SK-MEL-5 (cell line): ENCODE measurements at regions not wholly inside any gene's neighbourhood (a gene's known extent, or its start where the extent isn't known, plus 50 kb on each side); places are given as distances from the start of the nearest gene placed in this dataset.
"Not testable (repeated sequence)": the region's sequence is repeated elsewhere in the genome, so short reads cannot be mapped to it uniquely, and the experiment has no call there.

Experiments used
- DNase-seq: peaks from one replicate; pipeline ENCODE4 v3.0.0-alpha.2; 2016; ENCODE audit warnings: low read depth, low spot score
- in situ Hi-C: cut with HindIII; loops from 2 replicates; pipeline ENCODE4 v1.10.0; 2016; ENCODE audit warnings: low sequenced_read_pairs, high pct_unique_total_duplicates, low pct_unique_long_range_greater_than_20kb

DNA sequence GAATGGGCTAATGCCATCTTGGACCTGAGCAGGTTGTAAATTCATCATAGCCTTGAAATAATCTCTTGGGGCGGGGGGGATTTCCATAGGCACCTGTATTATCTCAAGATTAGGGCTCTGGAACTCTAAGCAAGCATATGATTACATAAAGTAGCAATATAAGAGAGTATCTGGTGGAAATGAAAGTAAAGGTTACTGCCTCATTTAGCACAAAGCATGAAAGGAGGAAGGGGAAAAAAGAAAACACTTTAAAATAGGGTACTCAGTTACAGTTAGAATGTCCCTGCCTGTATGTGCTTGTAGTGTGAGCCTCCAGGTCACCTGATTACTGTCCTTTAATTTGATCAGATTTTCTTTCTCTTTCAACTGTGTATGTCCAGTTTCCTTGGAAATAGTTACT is 1079.7 kb upstream of the CDH18 start:
- in situ Hi-C loops, result no loop called here
- no peak for DNase-seq

DNA sequence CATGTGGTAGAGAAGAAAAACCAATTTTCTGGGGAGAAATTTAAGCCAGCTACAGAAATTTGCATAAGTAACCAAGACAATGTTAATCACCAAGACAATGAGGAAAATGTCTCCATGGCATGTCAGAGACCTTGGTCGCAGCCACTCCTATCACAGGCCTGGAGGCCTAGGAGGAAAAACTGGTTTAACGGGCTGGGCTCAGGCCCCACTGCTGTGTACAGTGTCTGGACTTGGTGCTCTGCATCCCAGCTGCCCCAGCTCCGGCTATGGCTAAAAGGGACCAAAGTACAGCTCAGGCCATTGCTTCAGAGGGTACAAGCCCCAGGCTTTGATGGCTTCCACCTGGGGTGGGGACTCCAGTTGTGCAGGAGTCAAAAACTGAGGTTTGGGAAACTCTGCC is 1075.1 kb upstream of the CDH18 start:
- in situ Hi-C loops, result no loop called here
- no peak for DNase-seq

DNA sequence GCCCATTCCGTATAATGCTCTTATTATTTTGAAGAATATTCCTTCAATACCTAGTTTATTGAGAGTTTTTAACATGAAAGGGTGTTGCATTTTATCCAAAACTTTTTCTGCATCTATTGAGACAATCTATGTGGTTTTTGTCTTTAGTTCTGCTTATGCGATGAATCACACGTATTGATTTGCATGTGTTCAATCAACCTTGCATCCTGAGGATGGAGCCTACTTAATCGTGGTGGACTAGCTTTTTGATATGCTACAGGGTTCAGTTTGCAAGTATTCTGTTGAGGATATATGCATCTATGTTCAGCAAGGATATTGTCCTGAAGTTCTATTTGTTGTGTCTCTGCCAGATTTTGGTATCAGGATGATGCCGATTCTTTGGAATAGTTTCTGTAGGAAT is 1070.3 kb upstream of the CDH18 start:
- in situ Hi-C loops, result no loop called here
- no peak for DNase-seq

DNA sequence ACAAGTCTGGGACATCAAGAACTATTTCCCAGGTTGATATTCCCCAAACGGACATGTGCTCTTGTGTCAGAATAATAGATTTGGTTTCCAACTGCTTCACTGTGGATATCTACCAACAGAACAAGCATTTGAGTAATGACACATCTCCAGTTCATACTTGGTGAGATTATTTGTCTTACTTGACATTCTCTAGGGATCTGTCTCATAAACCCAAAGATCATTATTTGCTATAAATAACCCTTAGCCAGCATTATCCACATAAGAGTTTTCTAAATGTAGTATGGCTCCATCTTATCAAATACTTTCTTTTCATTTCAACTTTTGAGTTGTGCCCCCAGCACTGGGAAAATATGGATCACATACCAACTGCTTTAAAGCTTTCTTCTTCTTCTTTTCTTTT is 1063.9 kb upstream of the CDH18 start:
- in situ Hi-C loops, result no loop called here
- DNase-seq, result no peak

DNA sequence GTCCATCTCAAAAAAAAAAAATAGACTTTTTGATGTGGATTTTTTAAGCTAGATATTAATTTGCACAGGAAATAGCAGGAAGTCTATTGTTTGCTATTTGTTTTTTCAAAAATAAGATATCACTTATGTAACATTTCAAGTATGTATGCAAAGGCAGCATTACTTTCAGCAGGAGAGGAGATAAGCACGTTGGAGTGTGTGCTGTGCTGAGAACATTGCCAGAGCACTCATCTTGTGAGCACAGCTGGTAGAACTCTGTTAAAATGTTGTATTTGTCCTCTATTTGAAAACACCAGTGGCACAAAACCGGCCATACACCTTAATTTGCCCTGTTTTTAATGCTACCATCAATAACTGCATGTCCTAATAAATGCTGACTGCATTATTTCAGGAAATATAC is 1061.9 kb upstream of the CDH18 start:
- in situ Hi-C loops, result no loop called here
- no peak for DNase-seq

DNA sequence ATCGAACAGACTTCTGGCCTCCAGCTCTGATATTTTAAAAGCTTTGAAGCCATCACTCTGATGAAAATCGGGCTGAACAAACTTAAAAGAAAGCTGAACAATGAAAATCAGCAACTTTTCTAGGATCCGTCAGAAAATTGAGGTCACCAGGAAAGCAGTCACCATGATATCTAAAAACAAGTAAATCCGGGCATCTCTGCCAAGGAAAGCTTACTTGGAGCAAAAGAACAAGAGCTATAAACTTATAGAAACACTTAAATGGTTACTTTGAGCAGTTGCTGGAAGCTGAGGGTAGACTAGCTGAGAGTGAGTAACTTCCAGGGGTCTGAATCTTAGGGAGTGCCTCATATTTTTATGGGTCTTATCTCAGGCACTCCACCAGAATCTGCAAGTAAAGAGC is 1043.0 kb upstream of the CDH18 start:
- in situ Hi-C loops, result no loop called here
- DNase-seq, result no peak

DNA sequence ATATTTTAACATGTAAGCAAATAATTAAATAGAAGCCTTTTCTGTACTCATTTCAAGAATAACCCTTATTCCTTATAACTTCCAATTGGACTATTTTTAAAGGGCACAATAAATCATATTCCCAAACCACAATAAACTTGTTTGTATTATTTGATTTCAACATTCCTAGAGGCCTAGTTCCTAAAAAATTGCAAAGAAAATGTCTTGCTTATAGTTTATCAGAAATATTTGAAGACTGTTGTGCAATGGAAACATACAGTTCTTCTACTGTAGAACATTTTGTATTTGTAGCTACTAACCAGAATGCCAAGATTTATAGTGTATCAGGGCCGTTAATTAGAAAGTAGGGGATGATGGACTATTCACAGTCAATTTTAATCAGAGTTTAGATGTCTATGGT is 1037.0 kb upstream of the CDH18 start:
- no peak for DNase-seq
- in situ Hi-C loops, result no loop called here

DNA sequence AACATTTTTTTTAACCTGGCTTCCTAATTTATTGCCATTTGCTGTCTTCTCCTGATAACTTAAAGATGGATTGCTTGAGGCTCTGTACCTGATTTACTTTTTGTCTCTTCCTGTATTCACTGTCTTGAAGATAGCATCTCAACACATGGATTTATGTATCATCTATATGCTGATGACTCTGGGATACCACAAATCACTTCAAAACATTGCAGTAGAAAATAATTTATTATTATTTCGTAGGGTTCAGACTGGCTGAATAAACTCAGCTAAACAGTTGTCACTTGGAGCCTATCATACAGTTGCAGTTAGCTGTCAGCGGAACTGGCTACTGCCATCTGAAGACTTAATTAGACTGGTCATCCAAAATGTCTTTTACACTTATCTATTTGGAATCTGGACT is 1025.2 kb upstream of the CDH18 start:
- no peak for DNase-seq
- in situ Hi-C loops, result no loop called here

DNA sequence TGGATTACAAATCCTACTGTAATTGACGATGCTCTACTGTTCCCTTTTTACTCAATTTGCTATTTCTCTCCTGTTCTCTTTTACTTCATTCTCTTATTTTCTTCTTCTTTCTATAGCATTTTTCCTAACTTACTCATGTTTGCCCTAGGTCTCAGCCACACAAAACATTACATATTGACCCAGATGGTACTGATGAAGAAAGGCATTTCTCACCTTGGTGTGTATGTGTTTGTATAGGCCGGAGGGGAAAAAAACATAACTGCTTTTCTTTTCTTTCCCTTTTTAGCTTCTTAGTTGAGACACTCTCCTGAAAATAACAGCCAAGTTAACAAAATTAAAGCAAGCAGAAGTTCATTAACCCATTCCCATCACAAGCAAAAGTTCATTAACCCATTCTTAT is 1019.8 kb upstream of the CDH18 start:
- in situ Hi-C loops, result no loop called here
- DNase-seq, result no peak

DNA sequence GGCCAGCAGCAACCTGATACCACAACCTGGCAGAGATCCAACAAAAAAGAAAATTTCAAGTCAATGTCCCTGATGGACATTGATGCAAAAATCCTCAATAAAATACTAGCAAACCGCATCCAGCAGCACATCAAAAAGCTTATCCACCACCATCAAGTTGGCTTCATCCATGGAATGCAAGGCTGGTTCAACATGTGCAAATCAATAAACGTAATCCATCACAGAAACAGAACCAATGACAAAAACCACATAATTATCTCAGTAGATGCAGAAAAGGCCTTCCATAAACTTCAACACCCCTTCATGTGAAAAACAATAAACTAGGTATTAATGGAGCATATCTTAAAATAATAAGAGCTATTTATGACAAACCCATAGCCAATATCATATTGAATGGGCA is 1000.9 kb upstream of the CDH18 start:
- DNase-seq, in situ Hi-C loops: not testable (repeated sequence)

DNA sequence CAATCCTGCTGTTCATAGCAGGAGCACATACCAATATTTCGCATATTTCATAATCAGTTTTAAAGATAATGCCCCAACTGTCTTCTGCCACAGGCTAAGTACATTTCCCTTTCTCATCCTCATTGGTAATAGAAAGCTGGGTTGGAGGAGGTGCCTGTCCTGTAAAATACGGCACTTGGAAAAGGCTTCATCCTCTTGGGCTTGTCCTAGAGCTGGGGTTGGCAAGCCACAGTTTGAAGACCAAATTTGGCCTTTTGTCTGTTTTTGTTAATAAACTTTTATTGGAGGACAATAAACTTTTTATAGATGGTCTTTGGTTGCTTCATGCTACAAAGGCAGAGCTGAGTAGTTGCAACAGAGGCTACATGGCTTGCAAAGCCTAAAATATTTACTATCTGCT is 997.8 kb upstream of the CDH18 start:
- in situ Hi-C loops, result no loop called here
- DNase-seq, result no peak

DNA sequence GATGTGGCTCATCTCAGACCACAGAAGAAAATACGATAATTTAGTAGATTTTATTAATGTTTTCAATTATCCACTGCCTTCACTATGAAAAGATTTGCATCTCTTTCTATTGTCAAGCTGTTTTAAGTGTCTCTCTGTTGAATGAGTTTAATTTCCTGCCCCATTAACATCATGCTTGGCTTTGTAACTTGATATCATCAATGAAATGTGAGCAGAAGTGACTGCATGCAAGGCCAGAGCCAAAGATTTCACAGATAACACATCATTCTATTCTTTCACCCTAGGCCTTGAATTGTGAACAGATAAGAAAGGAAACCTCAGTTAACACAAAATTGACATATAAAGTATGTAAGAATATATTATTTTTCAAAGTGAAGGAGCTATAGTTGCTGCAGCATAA is 986.4 kb upstream of the CDH18 start:
- DNase-seq, result no peak

DNA sequence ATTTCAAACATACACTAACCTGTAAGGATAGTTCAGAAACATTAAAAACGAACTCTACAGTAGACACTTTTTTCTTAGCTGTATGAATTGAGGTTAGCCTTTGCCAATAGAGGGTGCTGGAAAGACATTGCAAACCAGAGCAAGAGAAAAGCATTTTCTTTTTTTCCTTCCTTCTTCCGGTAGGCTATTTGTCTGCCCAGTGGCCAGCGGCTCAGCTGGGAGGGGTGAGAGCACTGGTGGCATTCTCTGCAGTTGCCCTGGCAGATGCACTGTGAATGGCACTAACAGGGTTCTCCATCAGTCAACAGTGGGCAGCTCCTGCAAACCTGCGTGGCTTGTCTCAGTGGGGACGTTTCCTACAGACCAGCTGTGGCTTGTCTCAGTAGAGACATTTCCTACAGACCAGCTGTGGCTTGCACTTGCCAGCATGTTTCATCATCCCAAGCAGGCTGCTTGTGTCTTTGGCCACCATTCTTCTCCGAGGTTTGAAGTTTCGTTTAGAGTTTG is 984.5 kb upstream of the CDH18 start:
- in situ Hi-C loops, result no loop called here
- peak; percentile 89 for DNase-seq

More for the DNA sequence above, 986.4 kb upstream of the CDH18 start:
- in situ Hi-C loops, result no loop called here

DNA sequence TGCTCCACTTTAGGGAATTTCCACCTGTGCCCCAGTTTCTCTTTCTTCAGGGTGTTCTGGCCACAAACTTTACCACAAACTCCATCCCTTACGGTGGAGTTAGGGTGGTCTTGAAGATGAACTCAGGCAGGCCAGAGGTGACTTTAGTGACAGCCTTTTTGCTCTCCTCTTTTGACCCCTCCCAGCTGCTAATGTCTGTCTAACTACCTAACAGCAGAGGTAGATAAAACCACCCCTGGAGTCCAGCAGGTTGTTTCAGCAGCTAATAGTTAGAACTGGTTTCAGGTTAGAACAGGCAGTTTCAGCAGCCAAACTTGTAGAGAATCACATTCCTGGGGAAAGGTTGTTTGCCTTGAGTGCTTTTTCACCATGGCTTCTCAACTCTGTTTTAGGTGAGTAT is 971.3 kb upstream of the CDH18 start:
- no peak for DNase-seq
- in situ Hi-C loops, result no loop called here

DNA sequence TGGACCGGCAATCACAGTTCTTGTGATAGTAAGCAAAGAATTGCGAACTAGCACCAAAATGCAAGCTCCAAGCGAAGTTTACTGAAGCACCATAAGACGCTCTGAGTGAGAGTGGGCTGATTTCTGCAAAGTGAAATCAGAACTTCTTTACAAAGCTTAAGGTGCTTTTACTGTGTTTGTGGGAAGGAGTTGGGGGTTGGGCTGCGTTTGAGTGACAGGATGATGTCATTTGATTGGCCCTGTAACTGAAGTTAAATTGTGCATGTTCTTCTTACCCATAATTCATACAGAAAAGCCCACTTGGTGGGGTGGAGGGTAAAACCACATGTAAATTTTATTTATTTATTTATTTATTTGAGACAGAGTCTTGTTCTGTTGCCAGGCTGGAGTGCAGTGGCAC is 970.6 kb upstream of the CDH18 start:
- in situ Hi-C loops, result no loop called here
- no peak for DNase-seq

DNA sequence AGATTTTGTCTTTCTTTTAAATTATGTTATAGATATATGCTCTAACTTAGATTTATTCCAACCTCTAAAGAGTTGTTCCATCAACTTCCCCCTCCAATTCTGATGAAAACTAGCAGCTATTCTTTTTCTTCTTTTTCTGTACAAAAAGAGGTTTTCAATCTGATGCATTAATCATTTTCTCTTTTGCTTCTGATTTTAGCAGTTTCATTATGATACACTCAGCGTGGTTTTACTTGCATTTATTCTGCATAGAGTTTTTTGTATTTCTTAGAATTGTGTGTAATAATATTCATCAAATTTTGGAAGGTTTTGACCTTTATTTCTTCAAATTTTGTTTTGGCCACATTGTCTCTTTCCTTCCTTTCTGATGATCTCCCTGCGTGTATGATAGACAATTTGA is 968.1 kb upstream of the CDH18 start:
- in situ Hi-C loops, result no loop called here
- DNase-seq, result no peak

DNA sequence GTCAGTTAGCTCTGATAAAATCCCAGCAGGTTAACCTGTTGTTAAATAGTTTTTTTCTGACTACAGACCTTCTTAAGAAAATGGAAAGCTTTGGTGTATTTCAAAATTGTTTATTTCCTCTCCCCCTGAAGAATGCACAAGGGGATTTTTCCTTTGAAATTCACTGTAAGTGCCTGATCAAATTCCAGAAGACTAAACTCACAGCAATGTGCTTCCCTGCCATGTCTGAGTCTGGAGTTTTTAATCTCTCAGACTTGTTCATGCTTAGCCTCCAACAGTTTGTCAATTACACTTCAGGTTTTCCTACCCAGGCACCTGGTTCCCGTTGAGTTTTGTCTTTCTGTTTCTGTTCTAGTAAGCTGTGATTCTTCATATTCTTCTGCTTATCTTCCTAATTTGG is 961.6 kb upstream of the CDH18 start:
- in situ Hi-C loops, result no loop called here
- DNase-seq, result no peak

DNA sequence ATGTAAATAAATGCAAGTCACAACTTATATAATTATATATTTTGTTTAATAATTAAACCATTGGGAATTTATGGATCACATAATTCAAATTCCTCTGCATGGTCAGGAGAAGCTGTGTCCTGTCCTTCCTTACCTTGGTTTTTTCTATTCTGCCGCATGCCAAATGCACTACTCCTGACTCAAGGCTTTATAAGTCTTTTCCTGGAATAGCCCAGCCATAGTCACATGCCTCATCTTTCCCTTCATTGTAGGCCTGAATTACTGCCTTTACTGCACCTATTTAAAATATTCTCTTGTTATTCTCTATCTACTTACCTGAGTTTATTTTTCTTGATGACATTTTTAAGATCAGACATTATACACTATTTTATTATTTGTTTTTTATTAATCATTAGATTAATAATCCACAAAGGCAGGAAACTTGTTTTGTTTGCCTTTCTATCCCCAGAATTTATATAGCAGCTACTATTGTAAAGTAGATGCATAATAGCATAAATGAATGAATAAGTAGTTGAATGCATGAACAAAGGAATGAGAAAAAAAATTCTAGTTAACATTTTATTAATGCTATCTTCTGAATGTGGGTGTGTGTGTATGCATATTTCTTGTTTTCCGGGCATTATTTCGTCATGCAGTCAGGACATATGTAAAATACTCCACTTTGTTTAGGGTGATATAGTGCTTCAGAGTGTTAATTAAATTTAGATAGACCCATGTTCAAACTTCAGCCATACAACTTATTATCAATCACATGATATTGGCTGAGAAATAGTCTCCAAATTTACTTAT is 955.4 kb upstream of the CDH18 start:
- DNase-seq, in situ Hi-C loops: not testable (repeated sequence)

DNA sequence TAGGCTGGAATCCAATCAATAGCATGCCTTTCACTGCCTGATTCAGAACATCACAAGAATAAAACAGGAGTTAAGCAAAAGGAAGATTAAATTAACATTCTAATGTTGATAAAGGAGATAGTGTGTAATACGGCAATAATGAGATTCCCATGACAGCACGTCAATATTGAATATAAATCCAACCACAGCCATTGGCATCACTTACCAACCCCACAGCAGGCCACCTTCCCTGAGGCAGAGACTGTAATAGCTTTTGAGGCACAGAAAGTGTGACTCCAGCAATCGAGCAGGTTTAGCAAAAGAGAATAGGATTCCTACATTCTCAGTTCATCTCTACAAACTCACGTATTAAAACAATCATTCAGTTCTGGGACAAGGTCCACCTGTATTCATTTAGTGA is 954.6 kb upstream of the CDH18 start:
- DNase-seq, in situ Hi-C loops: not testable (repeated sequence)

DNA sequence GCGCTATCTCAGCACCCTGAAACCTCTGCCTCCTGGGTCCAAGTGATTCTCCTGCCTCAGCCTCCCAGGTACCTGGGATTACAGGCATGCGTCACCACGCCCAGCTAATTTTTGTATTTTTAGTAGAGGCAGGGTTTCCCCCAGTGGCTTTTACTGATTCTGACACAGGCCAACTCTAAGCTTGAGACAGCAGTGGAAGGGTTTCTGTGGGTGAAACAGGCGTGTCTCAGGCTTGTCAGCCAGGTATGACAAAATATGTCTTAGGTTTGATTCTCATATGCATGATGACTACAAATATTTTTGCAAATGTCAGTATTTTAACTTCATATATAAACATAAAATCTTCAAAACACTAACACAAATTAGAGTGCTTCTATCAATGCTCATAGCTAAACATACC is 952.8 kb upstream of the CDH18 start:
- DNase-seq, in situ Hi-C loops: not testable (repeated sequence)
